ENCODE measurements at regions not wholly inside any gene's neighbourhood (a gene's known extent, or its start where the extent isn't known, plus 50 kb on each side); places are given as distances from the start of the nearest gene placed in this dataset.

DNA sequence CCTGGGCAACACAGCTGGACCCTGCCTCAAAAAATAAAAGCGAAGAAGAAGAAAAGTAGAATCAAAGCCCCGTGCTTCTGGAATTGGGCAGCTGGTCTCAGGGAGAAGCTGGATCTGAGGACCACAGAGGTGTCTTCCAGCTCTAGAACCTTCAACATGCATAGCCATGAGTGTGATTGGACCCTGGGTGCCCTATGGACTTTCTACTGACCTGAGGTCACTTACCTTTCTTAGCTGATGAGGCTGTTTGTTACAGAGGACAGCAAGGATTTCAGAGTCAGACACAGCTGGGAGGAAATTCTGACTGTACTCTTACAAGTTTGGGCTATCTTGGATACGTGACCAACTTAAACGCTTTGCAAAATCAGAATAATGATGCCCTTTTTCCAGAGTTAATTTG lies 82.4 kb upstream of the GATA6 start:
- no peak for TF ChIP-seq MYC (CRISPR knock-in tag; IDR thresholded peaks at IDR 0.05; ENCODE audit: borderline replicate concordance)
- TF ChIP-seq ZNF274 (CRISPR knock-in tag; IDR thresholded peaks at IDR 0.05) = no peak
